Femur (tissue), 1 donor: ENCODE measurements at regions not wholly inside any gene's neighbourhood (a gene's known extent, or its start where the extent isn't known, plus 50 kb on each side); places are given as distances from the start of the nearest gene placed in this dataset.
"Not testable (repeated sequence)": the region's sequence is repeated elsewhere in the genome, so short reads cannot be mapped to it uniquely, and the experiment has no call there.

Experiments used
- DNase-seq: peaks from one replicate; pipeline ENCODE4 v3.0.0-alpha.2; 2017

- not testable (repeated sequence) for DNase-seq
Measured at GRCh38 chr12:23389315-23389714, 560.2 kb downstream of the SOX5 start.

- DNase-seq: no peak
Measured at GRCh38 chr12:23399402-23399933, 550.0 kb downstream of the SOX5 start.

- DNase-seq: no peak
Measured at GRCh38 chr12:23415180-23415579, 534.3 kb downstream of the SOX5 start.

- DNase-seq: no peak
Measured at GRCh38 chr12:23421556-23421955, 527.9 kb downstream of the SOX5 start.

GRCh38 chr12:23423097-23423687 lies 526.3 kb downstream of the SOX5 start:
- no peak for DNase-seq

GRCh38 chr12:23423796-23424195 lies 525.7 kb downstream of the SOX5 start:
- no peak for DNase-seq

GRCh38 chr12:23424685-23425084 lies 524.8 kb downstream of the SOX5 start:
- no peak for DNase-seq

GRCh38 chr12:23426328-23426727 lies 523.1 kb downstream of the SOX5 start:
- DNase-seq: no peak

- no peak for DNase-seq
Measured at GRCh38 chr12:23428758-23429157, 520.7 kb downstream of the SOX5 start.

- DNase-seq: no peak
Measured at GRCh38 chr12:23431006-23431405, 518.5 kb downstream of the SOX5 start.

- DNase-seq: no peak
Measured at GRCh38 chr12:23433121-23433520, 516.3 kb downstream of the SOX5 start.

- DNase-seq: no peak
Measured at GRCh38 chr12:23434154-23434553, 515.3 kb downstream of the SOX5 start.

GRCh38 chr12:23446746-23447145 lies 502.7 kb downstream of the SOX5 start:
- DNase-seq: no peak

- DNase-seq: no peak
Measured at GRCh38 chr12:23450810-23451209, 498.7 kb downstream of the SOX5 start.

- DNase-seq: no peak
Measured at GRCh38 chr12:23455283-23455682, 494.2 kb downstream of the SOX5 start.

GRCh38 chr12:23458640-23459039 lies 490.8 kb downstream of the SOX5 start:
- DNase-seq: no peak

- no peak for DNase-seq
Measured at GRCh38 chr12:23462546-23462945, 486.9 kb downstream of the SOX5 start.

- DNase-seq: no peak
Measured at GRCh38 chr12:23463172-23463571, 486.3 kb downstream of the SOX5 start.

GRCh38 chr12:23464241-23464812 lies 485.1 kb downstream of the SOX5 start:
- DNase-seq: no peak

GRCh38 chr12:23472329-23472971 lies 477.0 kb downstream of the SOX5 start:
- DNase-seq: no peak

GRCh38 chr12:23473071-23473470 lies 476.4 kb downstream of the SOX5 start:
- DNase-seq: no peak

GRCh38 chr12:23474438-23474976 lies 475.0 kb downstream of the SOX5 start:
- no peak for DNase-seq
